ENCODE measurements at regions not wholly inside any gene's neighbourhood (a gene's known extent, or its start where the extent isn't known, plus 50 kb on each side); places are given as distances from the start of the nearest gene placed in this dataset.
"Not testable (repeated sequence)": the region's sequence is repeated elsewhere in the genome, so short reads cannot be mapped to it uniquely, and the experiment has no call there.

DNA sequence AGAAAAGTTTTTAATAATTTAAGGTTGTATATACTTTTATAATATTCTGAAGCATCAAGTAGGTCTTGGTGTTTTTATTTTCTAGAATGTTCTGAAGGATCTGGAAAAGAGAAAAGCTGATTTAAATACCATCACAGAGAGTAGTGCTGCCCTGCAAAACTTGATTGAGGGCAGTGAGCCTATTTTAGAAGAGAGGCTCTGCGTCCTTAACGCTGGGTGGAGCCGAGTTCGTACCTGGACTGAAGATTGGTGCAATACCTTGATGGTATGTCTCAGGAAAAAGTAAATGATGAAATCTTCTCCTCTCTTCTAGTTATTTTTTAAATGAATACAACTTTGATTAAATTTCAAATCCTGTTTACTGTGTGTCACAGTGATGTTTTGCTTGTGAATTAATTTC, 225.7 kb downstream of the UTRN start:
- H3K27ac ChIP-seq: no peak overlapping the region
- H3K9me3 ChIP-seq: peaks cover 0 to 4% of the 10 kb centered on the region in 2 donors
- no peak overlapping the region for H3K4me3 ChIP-seq
- H3K27me3 ChIP-seq: no peaks in the 10 kb centered on the region
- peaks cover 23% of the 10 kb centered on the region for H3K36me3 ChIP-seq
- no peak for DNase-seq (ENCODE audit: low spot score)
- H3K4me1 ChIP-seq: no peaks in the 10 kb centered on the region
- TF ChIP-seq CTCF (IDR thresholded peaks at IDR 0.05): no peak

DNA sequence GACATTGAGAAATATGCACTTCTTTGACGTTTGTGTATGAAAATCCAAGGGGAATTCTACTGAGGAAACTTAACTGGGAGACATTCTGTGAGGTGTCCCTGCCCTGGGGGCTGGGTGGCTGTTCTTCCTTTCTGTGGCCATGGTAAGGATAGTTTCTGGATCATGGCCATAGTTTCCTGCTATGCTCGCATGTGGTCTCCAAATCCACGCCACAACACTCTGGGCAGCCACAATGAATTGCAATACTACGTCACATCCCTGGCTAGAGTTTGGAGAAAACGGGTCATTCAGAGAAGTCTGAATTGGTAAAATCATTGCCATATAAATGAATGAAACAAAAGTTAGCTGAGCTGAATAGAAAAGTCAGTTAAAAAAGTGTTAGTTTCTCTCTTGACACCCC, 230.6 kb downstream of the UTRN start:
- no peak overlapping the region for H3K27ac ChIP-seq
- no peaks in the 10 kb centered on the region for H3K4me1 ChIP-seq
- H3K9me3 ChIP-seq: no peaks in the 10 kb centered on the region
- DNase-seq (ENCODE audit: low spot score): no peak
- TF ChIP-seq CTCF (IDR thresholded peaks at IDR 0.05): no peak
- no peak overlapping the region for H3K4me3 ChIP-seq
- H3K27me3 ChIP-seq: no peaks in the 10 kb centered on the region
- peaks cover 36% of the 10 kb centered on the region for H3K36me3 ChIP-seq

DNA sequence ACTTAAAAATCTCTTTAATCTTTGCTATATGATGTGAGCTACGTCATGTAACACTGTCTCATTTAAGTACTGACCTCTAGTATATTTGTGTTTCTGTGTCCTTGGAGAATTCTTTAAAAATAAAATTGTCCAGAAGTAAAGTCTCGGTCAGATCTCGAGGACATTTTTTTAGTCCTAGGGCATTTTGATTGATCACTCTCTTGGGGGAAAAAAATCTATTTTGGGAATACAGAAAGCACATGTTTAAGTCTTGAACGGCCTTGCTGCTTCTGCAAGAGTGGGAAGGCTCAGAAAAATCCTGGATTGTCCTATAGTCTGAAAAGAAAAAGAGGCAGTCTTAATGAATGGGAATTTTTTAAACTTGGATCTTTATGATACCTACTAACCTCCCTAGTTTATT, 234.3 kb downstream of the UTRN start:
- H3K4me1 ChIP-seq: no peaks in the 10 kb centered on the region
- peaks cover 50% of the 10 kb centered on the region for H3K36me3 ChIP-seq
- H3K27ac ChIP-seq: no peak overlapping the region
- TF ChIP-seq CTCF (IDR thresholded peaks at IDR 0.05): no peak
- no peaks in the 10 kb centered on the region for H3K9me3 ChIP-seq
- no peaks in the 10 kb centered on the region for H3K27me3 ChIP-seq
- H3K4me3 ChIP-seq: no peak overlapping the region
- DNase-seq (ENCODE audit: low spot score): no peak

DNA sequence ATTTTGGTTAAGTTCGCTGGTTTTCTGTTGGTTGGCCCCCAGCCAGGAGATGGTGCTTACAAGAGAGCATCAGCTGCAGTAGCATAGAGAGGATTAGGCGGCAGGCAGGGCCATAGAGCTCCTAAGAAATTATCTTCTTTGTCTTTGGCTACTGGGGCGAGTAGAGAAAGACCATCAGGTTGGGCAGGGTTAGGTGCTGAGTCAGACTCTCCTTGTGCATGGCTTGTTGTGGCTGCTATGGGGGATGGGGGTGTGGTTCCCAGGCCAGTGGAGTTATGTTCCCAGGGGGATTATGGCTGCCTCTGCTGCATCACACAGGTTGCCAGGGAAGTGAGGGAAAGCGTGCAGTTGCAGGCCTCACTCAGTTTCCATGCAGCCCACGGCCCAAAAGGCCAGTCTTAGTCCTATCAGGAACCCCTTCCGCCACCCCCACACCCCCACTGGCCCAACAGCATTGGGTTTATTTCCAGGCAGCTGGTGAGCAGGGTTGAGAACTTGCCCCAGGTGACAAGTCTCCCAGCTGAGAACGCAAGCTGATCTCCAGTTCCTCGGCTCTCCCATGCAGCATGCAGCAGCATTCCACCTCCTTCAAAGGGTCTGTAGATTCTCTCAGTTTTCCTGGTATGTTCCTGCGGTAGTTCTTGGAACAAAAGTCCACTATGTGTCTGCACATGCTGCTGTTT, 243.7 kb downstream of the UTRN start:
- no peak for TF ChIP-seq CTCF (IDR thresholded peaks at IDR 0.05)
- Histone ChIP-seq H3K4me1 (no peaks in the 10 kb centered on the region), H3K36me3 (peaks cover 38% of the 10 kb centered on the region), H3K27me3 (no peaks in the 10 kb centered on the region), H3K27ac (no peak overlapping the region), H3K9me3 (no peaks in the 10 kb centered on the region), H3K4me3 (no peak overlapping the region)
- DNase-seq (ENCODE audit: low spot score): no peak

- Histone ChIP-seq H3K4me3 (no peak overlapping the region), H3K9me3 (no peaks in the 10 kb centered on the region), H3K4me1 (peaks cover 0 to 5% of the 10 kb centered on the region in 2 donors), H3K27ac (no peak overlapping the region), H3K27me3 (no peaks in the 10 kb centered on the region), H3K36me3 (peaks cover 28% of the 10 kb centered on the region)
- no peak for DNase-seq (ENCODE audit: low spot score)
- TF ChIP-seq CTCF (IDR thresholded peaks at IDR 0.05): no peak
These were observed 245.0 kb downstream of the UTRN start for GRCh38 chr6:144530118-144530517.

- H3K4me3 ChIP-seq; H3K9me3 ChIP-seq; H3K27me3 ChIP-seq; H3K27ac ChIP-seq; H3K4me1 ChIP-seq; DNase-seq (ENCODE audit: low spot score): not testable (repeated sequence)
- H3K36me3 ChIP-seq: peaks cover 28% of the 10 kb centered on the region
These were observed 247.1 kb downstream of the UTRN start for GRCh38 chr6:144532238-144532637.
